ENCODE measurements at regions not wholly inside any gene's neighbourhood (a gene's known extent, or its start where the extent isn't known, plus 50 kb on each side); places are given as distances from the start of the nearest gene placed in this dataset.

DNA sequence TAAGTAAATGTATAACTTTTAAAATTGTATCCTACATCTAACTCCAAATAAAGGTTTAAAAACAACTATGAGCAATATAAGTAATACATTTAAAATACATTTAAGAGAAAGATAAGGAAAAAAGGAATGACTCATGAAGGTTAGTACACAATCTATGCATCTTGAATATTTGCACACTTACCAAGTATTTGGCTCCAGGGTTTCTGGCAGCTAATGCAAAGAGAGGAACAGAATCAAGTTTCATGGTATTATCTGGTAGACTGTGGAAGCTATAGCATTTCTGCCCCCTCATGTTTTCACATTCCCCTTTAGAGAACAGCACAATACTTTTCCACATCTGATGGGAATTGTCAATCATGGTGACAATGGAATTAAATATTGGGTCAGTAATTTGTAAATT, 132.1 kb downstream of the COX7C start:
- TF ChIP-seq, protein P1, sequence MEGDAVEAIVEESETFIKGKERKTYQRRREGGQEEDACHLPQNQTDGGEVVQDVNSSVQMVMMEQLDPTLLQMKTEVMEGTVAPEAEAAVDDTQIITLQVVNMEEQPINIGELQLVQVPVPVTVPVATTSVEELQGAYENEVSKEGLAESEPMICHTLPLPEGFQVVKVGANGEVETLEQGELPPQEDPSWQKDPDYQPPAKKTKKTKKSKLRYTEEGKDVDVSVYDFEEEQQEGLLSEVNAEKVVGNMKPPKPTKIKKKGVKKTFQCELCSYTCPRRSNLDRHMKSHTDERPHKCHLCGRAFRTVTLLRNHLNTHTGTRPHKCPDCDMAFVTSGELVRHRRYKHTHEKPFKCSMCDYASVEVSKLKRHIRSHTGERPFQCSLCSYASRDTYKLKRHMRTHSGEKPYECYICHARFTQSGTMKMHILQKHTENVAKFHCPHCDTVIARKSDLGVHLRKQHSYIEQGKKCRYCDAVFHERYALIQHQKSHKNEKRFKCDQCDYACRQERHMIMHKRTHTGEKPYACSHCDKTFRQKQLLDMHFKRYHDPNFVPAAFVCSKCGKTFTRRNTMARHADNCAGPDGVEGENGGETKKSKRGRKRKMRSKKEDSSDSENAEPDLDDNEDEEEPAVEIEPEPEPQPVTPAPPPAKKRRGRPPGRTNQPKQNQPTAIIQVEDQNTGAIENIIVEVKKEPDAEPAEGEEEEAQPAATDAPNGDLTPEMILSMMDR (IDR thresholded peaks at IDR 0.05), result no peak
- no peaks in the 10 kb centered on the region for H3K36me3 Mint-ChIP-seq (ENCODE audit: unreplicated experiment)
- no peak overlapping the region for H3K4me3 Mint-ChIP-seq (ENCODE audit: unreplicated experiment)
- H3K9me3 Mint-ChIP-seq (ENCODE audit: unreplicated experiment), result no peaks in the 10 kb centered on the region
- no peak overlapping the region for H3K27ac Mint-ChIP-seq (ENCODE audit: unreplicated experiment)
- no peaks in the 10 kb centered on the region for H3K27me3 Mint-ChIP-seq (ENCODE audit: unreplicated experiment)
- DNase-seq (ENCODE audit: extremely low spot score, unreplicated experiment), result no peak
- H3K4me1 Mint-ChIP-seq (ENCODE audit: unreplicated experiment), result no peaks in the 10 kb centered on the region

DNA sequence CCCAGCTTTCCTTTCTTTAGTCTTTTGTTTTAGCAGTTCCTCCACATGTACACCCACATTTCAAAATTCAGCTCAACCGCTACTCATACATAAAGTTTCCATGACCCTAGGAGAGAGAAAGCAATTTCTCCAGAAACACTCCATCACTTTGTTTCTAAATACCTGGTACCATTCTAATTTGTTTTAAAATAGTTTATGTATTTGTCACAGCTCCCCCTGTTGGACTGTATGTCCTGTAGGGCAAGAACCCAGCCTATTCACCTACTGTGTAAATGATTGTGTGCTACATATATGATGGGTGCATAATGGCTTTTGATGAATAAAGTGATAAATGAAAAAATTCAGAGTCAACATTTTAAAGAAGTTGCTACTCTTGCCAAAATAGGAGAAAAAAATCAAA, 139.1 kb downstream of the COX7C start:
- no peak overlapping the region for H3K4me3 Mint-ChIP-seq (ENCODE audit: unreplicated experiment)
- TF ChIP-seq, protein P1 (IDR thresholded peaks at IDR 0.05), result no peak
- no peaks in the 10 kb centered on the region for H3K4me1 Mint-ChIP-seq (ENCODE audit: unreplicated experiment)
- no peak for DNase-seq (ENCODE audit: extremely low spot score, unreplicated experiment)
- H3K27me3 Mint-ChIP-seq (ENCODE audit: unreplicated experiment), result no peaks in the 10 kb centered on the region
- peaks cover 5% of the 10 kb centered on the region for H3K9me3 Mint-ChIP-seq (ENCODE audit: unreplicated experiment)
- no peaks in the 10 kb centered on the region for H3K36me3 Mint-ChIP-seq (ENCODE audit: unreplicated experiment)
- H3K27ac Mint-ChIP-seq (ENCODE audit: unreplicated experiment), result no peak overlapping the region

DNA sequence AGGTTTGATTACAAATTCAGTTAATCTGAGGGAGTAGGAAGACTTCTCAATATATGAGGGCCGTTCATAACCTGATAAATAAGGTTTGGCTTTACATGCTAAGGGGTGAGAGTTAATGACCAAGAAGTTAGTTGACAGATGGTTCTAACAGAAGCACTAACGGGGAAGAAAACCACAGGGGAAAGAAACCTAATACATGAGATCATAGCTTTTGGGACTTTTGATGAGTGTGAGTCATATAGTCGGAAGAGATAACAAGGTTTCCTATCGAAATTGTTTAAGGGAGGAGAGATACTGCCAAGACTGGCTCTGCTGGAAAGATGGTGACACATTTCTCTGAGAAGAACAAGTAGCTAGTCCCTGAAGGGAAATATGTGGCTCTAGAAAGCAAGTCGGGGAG, 140.1 kb downstream of the COX7C start:
- H3K4me1 Mint-ChIP-seq (ENCODE audit: unreplicated experiment), result no peaks in the 10 kb centered on the region
- TF ChIP-seq, protein P1 (IDR thresholded peaks at IDR 0.05), result no peak
- no peak overlapping the region for H3K27ac Mint-ChIP-seq (ENCODE audit: unreplicated experiment)
- H3K9me3 Mint-ChIP-seq (ENCODE audit: unreplicated experiment), result peaks cover 5% of the 10 kb centered on the region
- no peaks in the 10 kb centered on the region for H3K27me3 Mint-ChIP-seq (ENCODE audit: unreplicated experiment)
- DNase-seq (ENCODE audit: extremely low spot score, unreplicated experiment), result no peak
- no peaks in the 10 kb centered on the region for H3K36me3 Mint-ChIP-seq (ENCODE audit: unreplicated experiment)
- no peak overlapping the region for H3K4me3 Mint-ChIP-seq (ENCODE audit: unreplicated experiment)

DNA sequence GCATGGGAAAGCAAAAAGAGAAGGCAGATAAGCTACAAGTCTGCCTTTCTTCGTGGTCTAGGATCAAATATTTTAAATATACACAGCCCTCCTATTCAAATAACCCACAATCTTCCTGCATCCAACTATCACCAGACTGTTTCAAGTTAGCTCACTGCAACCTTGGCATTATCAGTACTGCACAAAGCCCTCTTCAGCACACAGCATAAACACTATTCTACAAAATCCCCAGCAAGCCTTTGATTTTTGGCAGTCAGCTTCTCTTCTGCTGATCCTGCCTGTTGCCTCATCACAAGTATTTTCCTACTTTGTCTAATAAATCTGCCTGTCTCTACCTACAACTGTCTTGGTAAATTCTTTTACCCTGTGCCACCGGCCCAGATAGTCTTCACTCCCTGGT, 142.9 kb downstream of the COX7C start:
- no peaks in the 10 kb centered on the region for H3K36me3 Mint-ChIP-seq (ENCODE audit: unreplicated experiment)
- TF ChIP-seq, protein P1 (IDR thresholded peaks at IDR 0.05), result no peak
- H3K4me1 Mint-ChIP-seq (ENCODE audit: unreplicated experiment), result no peaks in the 10 kb centered on the region
- no peak overlapping the region for H3K4me3 Mint-ChIP-seq (ENCODE audit: unreplicated experiment)
- H3K9me3 Mint-ChIP-seq (ENCODE audit: unreplicated experiment), result peaks cover 5% of the 10 kb centered on the region
- no peaks in the 10 kb centered on the region for H3K27me3 Mint-ChIP-seq (ENCODE audit: unreplicated experiment)
- no peak for DNase-seq (ENCODE audit: extremely low spot score, unreplicated experiment)
- H3K27ac Mint-ChIP-seq (ENCODE audit: unreplicated experiment), result no peak overlapping the region

DNA sequence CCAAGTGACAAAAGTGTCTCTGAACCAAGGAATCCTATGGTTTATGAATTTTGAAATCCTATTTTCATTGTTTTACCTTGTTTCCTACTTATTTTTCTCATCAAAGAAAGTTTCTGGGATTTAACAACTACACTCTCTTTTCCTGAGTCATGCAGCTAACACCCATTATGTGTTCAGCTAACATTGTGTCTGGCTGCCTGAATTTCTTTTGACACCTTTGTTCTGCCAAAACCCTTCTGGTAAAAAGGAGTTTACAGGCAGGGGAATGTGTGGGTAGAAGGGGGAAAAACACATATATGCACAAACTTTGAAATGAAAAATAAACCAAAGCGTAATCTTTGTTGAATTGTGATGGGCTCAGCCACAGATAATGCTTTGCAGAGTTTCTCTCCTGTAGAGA, 146.2 kb downstream of the COX7C start:
- no peaks in the 10 kb centered on the region for H3K4me1 Mint-ChIP-seq (ENCODE audit: unreplicated experiment)
- no peak overlapping the region for H3K4me3 Mint-ChIP-seq (ENCODE audit: unreplicated experiment)
- no peaks in the 10 kb centered on the region for H3K9me3 Mint-ChIP-seq (ENCODE audit: unreplicated experiment)
- no peak overlapping the region for H3K27ac Mint-ChIP-seq (ENCODE audit: unreplicated experiment)
- TF ChIP-seq, protein P1 (IDR thresholded peaks at IDR 0.05), result no peak
- H3K36me3 Mint-ChIP-seq (ENCODE audit: unreplicated experiment), result no peaks in the 10 kb centered on the region
- DNase-seq (ENCODE audit: extremely low spot score, unreplicated experiment), result no peak
- no peaks in the 10 kb centered on the region for H3K27me3 Mint-ChIP-seq (ENCODE audit: unreplicated experiment)
